Transverse colon (tissue), 4 donors: ENCODE measurements at regions not wholly inside any gene's neighbourhood (a gene's known extent, or its start where the extent isn't known, plus 50 kb on each side); places are given as distances from the start of the nearest gene placed in this dataset.

Experiments
- DNase-seq: peaks from one replicate; pipeline ENCODE4 v3.0.0-alpha.2; 2019
- H3K27ac ChIP-seq, 4 donors: fragments of 200-600 bp; sonication (generic); 2 replicates each; pipeline ENCODE4 v1.5.1; 2016 to 2018; ENCODE audit warnings: inconsistent platforms in 4 of 4
- H3K27me3 ChIP-seq: fragments of 200-600 bp; sonication (generic); 2 replicates; pipeline ENCODE4 v1.5.1; 2017; ENCODE audit warnings: inconsistent platforms
- H3K36me3 ChIP-seq, 4 donors: fragments of 200-600 bp; sonication (generic); 2 replicates each; pipeline ENCODE4 v1.5.1; 2017 to 2019; ENCODE audit warnings: inconsistent platforms in 4 of 4
- H3K4me1 ChIP-seq, 4 donors: fragments of 200-600 bp; sonication (generic); 2 replicates each; pipeline ENCODE4 v1.5.1; 2017 to 2020; ENCODE audit warnings: inconsistent platforms in 4 of 4
- H3K4me3 ChIP-seq, 4 donors: fragments of 200-600 bp; sonication (generic); 1 replicate in 1 of 4; 2 replicates in 3 of 4; pipeline versions ENCODE4 v1.5.1 to v1.6.1; 2017 to 2019; ENCODE audit warnings: inconsistent platforms in 4 of 4
- H3K9me3 ChIP-seq, 2 donors: fragments of 200-600 bp; sonication (generic); 2 replicates each; pipeline ENCODE4 v1.5.1; 2017 to 2019; ENCODE audit warnings: inconsistent platforms in 2 of 2
- CTCF ChIP-seq, 5 experiments: fragments of 200-600 bp in 3 of 5; fragments of 450-650 bp in 2 of 5; sonication (generic) in 3 of 5; IDR thresholded peaks; 1 replicate in 2 of 5; 2 replicates in 3 of 5; pipeline ENCODE4 v1.5.1; 2016 to 2017; ENCODE audit warnings: antibody characterized with exemption in 5 of 5, inconsistent platforms in 3 of 5, mild to moderate bottlenecking in 2 of 5, moderate library complexity in 1 of 5
- EP300 ChIP-seq: sonication (generic); formaldehyde crosslinking; IDR thresholded peaks from one replicate; pipeline ENCODE4 v1.6.1; 2017; ENCODE audit warnings: antibody characterized with exemption, low read depth
- POLR2A ChIP-seq: fragments of 450-650 bp; IDR thresholded peaks from one replicate; pipeline ENCODE4 v1.6.1; 2016; ENCODE audit warnings: antibody characterized with exemption, mild to moderate bottlenecking, moderate library complexity
- POLR2AphosphoS5 ChIP-seq, 3 donors: sonication (generic); formaldehyde crosslinking; IDR thresholded peaks; one replicate each; pipeline ENCODE4 v1.6.1; 2016; ENCODE audit warnings: antibody characterized with exemption in 3 of 3
- WGBS, 2 donors: methylation state at CpG; one replicate each; pipeline ENCODE4 v1.1.5; 2018; ENCODE audit warnings: low coverage in 1 of 2; 5-methylcytosine and 5-hydroxymethylcytosine counted together
- in situ Hi-C, 4 donors: fragments of 200-750 bp; cut with MboI; loops; one replicate each; pipeline versions ENCODE4 v1.15.0 to v1.15.1; 2017; ENCODE audit warnings: low sequenced_read_pairs in 3 of 4, low pct_ligation_motif_present in 1 of 4, low pct_unique_long_range_greater_than_20kb in 1 of 4
- intact Hi-C: fragments of 100-400 bp; cut with DNase I; formaldehyde crosslinking; loops from one replicate; pipeline ENCODE4 v1.15.1; 2023; ENCODE audit warnings: low total_unique reads

GRCh38 chr17:53234138-53234537 lies 588.6 kb upstream of the KIF2B start:
- intact Hi-C loops = no loop called here
- DNase-seq = no peak
- H3K9me3 ChIP-seq = no peaks in the 10 kb centered on the region
- 97 to 100% methylated on average over 2 of the region's 2 CpGs for WGBS, 2 donors
- no peaks in the 10 kb centered on the region for H3K4me1 ChIP-seq
- in situ Hi-C loops = loop anchor here in 1 of 4 donors (25.0 kb wide), 1 partner anchor 97 kb away; no protein-coding TSS in a partner anchor
- no peaks in the 10 kb centered on the region for H3K36me3 ChIP-seq
- no peak overlapping the region for H3K27ac ChIP-seq
- no peaks in the 10 kb centered on the region for H3K27me3 ChIP-seq
- TF ChIP-seq CTCF (IDR thresholded peaks at IDR 0.05) (no peak), EP300 (no peak), POLR2A (no peak), POLR2AphosphoS5 (IDR thresholded peaks at IDR 0.05) (no peak)
- H3K4me3 ChIP-seq = no peak overlapping the region

DNA sequence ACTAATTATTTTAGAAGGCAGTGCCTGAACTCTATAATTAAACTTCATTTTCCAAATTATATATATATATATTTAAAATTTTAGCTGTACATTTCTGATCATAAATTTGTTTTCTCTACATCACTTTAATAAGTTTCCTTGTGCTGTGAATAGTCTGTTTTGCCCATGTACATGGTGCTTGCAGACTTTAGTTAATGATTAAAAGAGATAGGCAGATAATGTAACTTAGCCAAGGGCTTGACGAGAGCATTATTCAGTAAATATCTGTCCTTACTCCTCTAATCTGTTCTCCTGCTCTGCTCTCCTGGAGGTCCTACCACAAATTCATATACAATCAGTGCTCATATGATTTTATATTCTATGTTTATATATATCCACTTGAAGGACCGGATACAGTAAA lies 595.2 kb upstream of the KIF2B start:
- intact Hi-C loops (no loop called here), in situ Hi-C loops (loop anchor here in 1 of 4 donors (25.0 kb wide), 1 partner anchor 90 kb away; no protein-coding TSS in a partner anchor)
- H3K27me3 ChIP-seq = no peaks in the 10 kb centered on the region
- H3K4me3 ChIP-seq = no peak overlapping the region
- 33 to 37% methylated on average over 2 of the region's 2 CpGs for WGBS, 2 donors
- no peak for DNase-seq
- H3K9me3 ChIP-seq = no peaks in the 10 kb centered on the region
- H3K36me3 ChIP-seq = no peaks in the 10 kb centered on the region
- H3K27ac ChIP-seq = no peak overlapping the region
- no peaks in the 10 kb centered on the region for H3K4me1 ChIP-seq
- no peak for TF ChIP-seq POLR2AphosphoS5 (IDR thresholded peaks at IDR 0.05)
- no peak for TF ChIP-seq CTCF (IDR thresholded peaks at IDR 0.05)
- no peak for TF ChIP-seq EP300
- TF ChIP-seq POLR2A = no peak

DNA sequence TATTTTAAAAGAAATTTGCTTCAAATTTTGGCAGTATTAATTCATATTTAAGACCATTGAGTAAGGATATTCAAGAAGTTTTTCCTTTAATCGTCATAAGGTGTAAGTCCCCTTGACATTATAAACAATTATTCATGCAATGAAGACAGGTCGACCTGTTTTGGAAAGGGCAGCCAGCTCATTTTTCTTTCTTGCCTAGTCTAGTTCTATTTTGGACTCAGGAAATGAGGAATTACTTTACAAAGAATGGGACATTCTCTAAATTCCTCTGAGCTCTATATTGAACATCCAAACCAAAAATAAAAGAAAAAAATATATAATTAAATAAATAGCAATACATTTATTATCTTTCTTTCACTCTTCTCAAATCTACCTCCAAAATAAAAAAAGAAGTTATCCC lies 595.6 kb upstream of the KIF2B start:
- WGBS, 2 donors = 57% methylated on average over 2 of the region's 2 CpGs
- intact Hi-C loops = no loop called here
- Histone ChIP-seq H3K36me3 (no peaks in the 10 kb centered on the region), H3K4me3 (no peak overlapping the region), H3K27me3 (no peaks in the 10 kb centered on the region), H3K9me3 (no peaks in the 10 kb centered on the region), H3K27ac (no peak overlapping the region), H3K4me1 (no peaks in the 10 kb centered on the region)
- TF ChIP-seq CTCF (IDR thresholded peaks at IDR 0.05) (no peak), POLR2AphosphoS5 (IDR thresholded peaks at IDR 0.05) (no peak), EP300 (no peak), POLR2A (no peak)
- DNase-seq = no peak
- in situ Hi-C loops = loop anchor here in 1 of 4 donors (25.0 kb wide), 1 partner anchor 90 kb away; no protein-coding TSS in a partner anchor

DNA sequence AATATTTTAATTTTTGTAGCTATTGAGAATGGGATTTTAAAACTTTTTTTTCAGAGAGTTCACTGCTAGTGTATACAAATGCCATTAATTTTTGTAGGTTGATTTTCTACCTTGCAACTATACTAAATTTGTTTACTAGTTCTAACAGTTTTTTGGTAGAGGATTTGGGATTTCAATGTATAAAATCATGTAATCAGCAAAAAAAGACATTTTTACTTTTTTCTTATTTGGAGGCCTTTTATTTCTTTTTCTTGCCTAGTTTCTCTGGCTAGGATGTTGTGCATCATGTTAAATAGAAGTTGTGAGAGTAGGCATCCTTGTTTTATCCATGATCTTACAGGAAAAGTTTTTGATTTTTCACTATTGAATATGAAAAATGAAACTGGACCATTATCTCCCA lies 602.9 kb upstream of the KIF2B start:
- TF ChIP-seq CTCF (IDR thresholded peaks at IDR 0.05) (no peak), POLR2AphosphoS5 (IDR thresholded peaks at IDR 0.05) (no peak), EP300 (no peak), POLR2A (no peak)
- intact Hi-C loops (loop anchor here (5.0 kb wide), 1 partner anchor 37 kb away; no protein-coding TSS in a partner anchor), in situ Hi-C loops (loop anchor here in 1 of 4 donors (25.0 kb wide), 1 partner anchor 92 kb away; no protein-coding TSS in a partner anchor)
- Histone ChIP-seq H3K36me3 (no peaks in the 10 kb centered on the region), H3K4me3 (no peak overlapping the region), H3K27ac (no peak overlapping the region), H3K4me1 (no peaks in the 10 kb centered on the region), H3K27me3 (no peaks in the 10 kb centered on the region), H3K9me3 (peaks cover 0 to 6% of the 10 kb centered on the region in 2 donors)
- no peak for DNase-seq
